Bone marrow (tissue), 2 donors: ENCODE measurements at regions not wholly inside any gene's neighbourhood (a gene's known extent, or its start where the extent isn't known, plus 50 kb on each side); places are given as distances from the start of the nearest gene placed in this dataset.
"Not testable (repeated sequence)": the region's sequence is repeated elsewhere in the genome, so short reads cannot be mapped to it uniquely, and the experiment has no call there.

ENCODE experiments used
- DNase-seq, 2 donors: peaks; one replicate each; lab custom pipeline; 2025; lab: John Stamatoyannopoulos, UW

GRCh38 chr2:45114221-45114955, 105.1 kb upstream of the SIX2 start:
- no peak for DNase-seq

- no peak for DNase-seq
Observed at GRCh38 chr2:45112750-45113149, 103.5 kb upstream of the SIX2 start.

- DNase-seq, result no peak
Observed at GRCh38 chr2:45105050-45105582, 95.9 kb upstream of the SIX2 start.

GRCh38 chr2:45104429-45104828, 95.2 kb upstream of the SIX2 start:
- no peak for DNase-seq

- no peak for DNase-seq
Observed at GRCh38 chr2:45103351-45104345, 94.4 kb upstream of the SIX2 start.

GRCh38 chr2:45102579-45103117, 93.4 kb upstream of the SIX2 start:
- DNase-seq, result no peak

- no peak for DNase-seq
Observed at GRCh38 chr2:45102141-45102540, 92.9 kb upstream of the SIX2 start.

GRCh38 chr2:45096996-45097395, 87.7 kb upstream of the SIX2 start:
- DNase-seq, result no peak

GRCh38 chr2:45096038-45096437, 86.8 kb upstream of the SIX2 start:
- DNase-seq, result not testable (repeated sequence)

- no peak for DNase-seq
Observed at GRCh38 chr2:45093663-45094062, 84.4 kb upstream of the SIX2 start.

GRCh38 chr2:45093181-45093580, 83.9 kb upstream of the SIX2 start:
- no peak for DNase-seq

GRCh38 chr2:45089554-45090261, 80.5 kb upstream of the SIX2 start:
- no peak for DNase-seq

GRCh38 chr2:45085487-45085886, 76.2 kb upstream of the SIX2 start:
- no peak for DNase-seq

GRCh38 chr2:45084361-45085020, 75.2 kb upstream of the SIX2 start:
- DNase-seq, result no peak

- DNase-seq, result no peak
Observed at GRCh38 chr2:45083175-45083574, 73.9 kb upstream of the SIX2 start.

- no peak for DNase-seq
Observed at GRCh38 chr2:45074713-45075112, 65.5 kb upstream of the SIX2 start.

- DNase-seq, result no peak
Observed at GRCh38 chr2:45072862-45073237, 63.6 kb upstream of the SIX2 start.

GRCh38 chr2:45072064-45072861, 63.0 kb upstream of the SIX2 start:
- no peak for DNase-seq

GRCh38 chr2:45070113-45070652, 60.9 kb upstream of the SIX2 start:
- no peak for DNase-seq

GRCh38 chr2:45069684-45070083, 60.4 kb upstream of the SIX2 start:
- DNase-seq, result no peak
